ENCODE measurements at regions not wholly inside any gene's neighbourhood (a gene's known extent, or its start where the extent isn't known, plus 50 kb on each side); places are given as distances from the start of the nearest gene placed in this dataset.
A peak's percentile ranks its signal among the peaks of the same experiment; 100 is the strongest.

DNA sequence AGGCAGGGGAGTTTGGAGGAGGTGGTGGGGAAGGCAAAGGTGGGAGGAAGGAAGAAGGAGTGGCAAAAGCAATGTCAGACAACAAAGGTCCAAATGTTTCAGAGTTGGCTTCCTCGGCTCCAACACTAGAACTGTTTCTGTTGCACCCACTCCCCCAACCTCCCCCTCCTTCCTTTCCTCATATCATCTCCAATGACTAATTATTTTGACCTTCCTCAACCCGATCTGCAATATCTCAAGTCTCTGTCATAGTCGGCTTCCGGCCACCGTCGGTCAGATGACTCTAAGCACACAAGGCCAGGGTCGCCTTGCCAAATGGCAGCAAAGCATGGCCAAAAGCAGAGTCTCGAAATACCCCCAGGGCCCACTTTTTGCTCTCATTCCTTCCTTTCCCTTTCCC lies 637.0 kb upstream of the TBX3 start:
- Mint-ChIP-seq H3K27me3 (ENCODE audit: low read depth) (no peaks in the 10 kb centered on the region), H3K4me1 (peaks cover 68% of the 10 kb centered on the region), H3K9me3 (peaks cover 3% of the 10 kb centered on the region), H3K27ac (peak overlapping the region; percentile 97), H3K4me3 (peak overlapping the region; percentile 13), H3K36me3 (peaks cover 4% of the 10 kb centered on the region)
- DNase-seq (ENCODE audit: low spot score in 2 of 2, unreplicated experiment in 2 of 2) = no peak
- TF ChIP-seq, protein P1, sequence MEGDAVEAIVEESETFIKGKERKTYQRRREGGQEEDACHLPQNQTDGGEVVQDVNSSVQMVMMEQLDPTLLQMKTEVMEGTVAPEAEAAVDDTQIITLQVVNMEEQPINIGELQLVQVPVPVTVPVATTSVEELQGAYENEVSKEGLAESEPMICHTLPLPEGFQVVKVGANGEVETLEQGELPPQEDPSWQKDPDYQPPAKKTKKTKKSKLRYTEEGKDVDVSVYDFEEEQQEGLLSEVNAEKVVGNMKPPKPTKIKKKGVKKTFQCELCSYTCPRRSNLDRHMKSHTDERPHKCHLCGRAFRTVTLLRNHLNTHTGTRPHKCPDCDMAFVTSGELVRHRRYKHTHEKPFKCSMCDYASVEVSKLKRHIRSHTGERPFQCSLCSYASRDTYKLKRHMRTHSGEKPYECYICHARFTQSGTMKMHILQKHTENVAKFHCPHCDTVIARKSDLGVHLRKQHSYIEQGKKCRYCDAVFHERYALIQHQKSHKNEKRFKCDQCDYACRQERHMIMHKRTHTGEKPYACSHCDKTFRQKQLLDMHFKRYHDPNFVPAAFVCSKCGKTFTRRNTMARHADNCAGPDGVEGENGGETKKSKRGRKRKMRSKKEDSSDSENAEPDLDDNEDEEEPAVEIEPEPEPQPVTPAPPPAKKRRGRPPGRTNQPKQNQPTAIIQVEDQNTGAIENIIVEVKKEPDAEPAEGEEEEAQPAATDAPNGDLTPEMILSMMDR (IDR thresholded peaks at IDR 0.05; ENCODE audit: unreplicated experiment) = no peak

DNA sequence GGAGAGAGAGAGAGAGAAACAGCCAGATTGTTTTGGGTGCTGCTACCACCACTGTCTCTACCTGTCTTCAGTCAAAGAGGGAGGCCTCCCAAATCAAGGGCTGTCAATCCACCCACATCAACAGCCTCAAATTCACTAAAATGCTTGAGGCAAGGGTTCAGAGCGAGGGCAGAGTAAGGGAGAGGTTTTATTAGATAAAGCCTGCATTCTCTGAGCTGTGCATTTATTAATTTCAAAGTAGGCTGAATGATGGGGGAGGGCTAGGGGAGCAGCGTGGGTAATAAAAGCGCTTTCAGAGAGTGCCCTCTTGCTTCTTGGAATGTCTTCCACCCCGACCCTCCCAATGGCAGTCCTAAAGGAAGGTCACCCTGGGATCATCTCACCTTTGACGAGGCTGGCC lies 636.5 kb upstream of the TBX3 start:
- TF ChIP-seq, protein P1 (IDR thresholded peaks at IDR 0.05; ENCODE audit: unreplicated experiment) = no peak
- Mint-ChIP-seq H3K27ac (peak overlapping the region; percentile 97), H3K4me1 (peaks cover 64% of the 10 kb centered on the region), H3K27me3 (ENCODE audit: low read depth) (no peaks in the 10 kb centered on the region), H3K36me3 (peaks cover 5% of the 10 kb centered on the region), H3K4me3 (no peak overlapping the region), H3K9me3 (peaks cover 3% of the 10 kb centered on the region)
- no peak for DNase-seq (ENCODE audit: low spot score in 2 of 2, unreplicated experiment in 2 of 2)

DNA sequence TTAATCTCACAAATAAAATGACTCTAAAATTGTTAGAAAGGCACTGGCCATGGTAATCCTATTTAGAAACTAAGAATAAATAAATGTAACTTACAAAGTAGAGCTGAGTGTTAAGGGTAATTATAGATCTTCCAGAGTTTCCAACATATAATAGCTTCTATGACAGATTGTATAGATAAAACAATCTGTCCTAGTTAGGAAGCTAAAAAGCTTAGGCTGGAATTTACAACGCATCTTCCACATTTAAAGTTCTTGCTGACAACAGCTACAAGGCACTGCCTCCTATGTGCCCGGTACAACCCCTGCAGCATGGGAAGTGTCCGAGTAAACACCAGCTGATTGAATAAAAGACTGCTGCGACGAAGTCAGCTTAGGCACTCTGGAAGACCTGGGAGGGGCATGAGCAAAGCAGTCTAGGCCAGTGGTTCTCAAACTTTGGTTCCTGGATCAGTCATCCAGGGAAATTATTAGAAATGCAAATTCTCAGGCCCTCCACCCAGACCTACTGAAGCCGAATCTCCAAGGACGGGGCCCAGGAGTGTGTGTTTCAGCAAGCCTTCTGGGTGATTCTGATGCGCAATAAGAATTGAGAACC lies 635.6 kb upstream of the TBX3 start:
- DNase-seq (ENCODE audit: low spot score in 2 of 2, unreplicated experiment in 2 of 2) = no peak
- no peaks in the 10 kb centered on the region for H3K27me3 Mint-ChIP-seq (ENCODE audit: low read depth)
- peaks cover 58% of the 10 kb centered on the region for H3K4me1 Mint-ChIP-seq
- H3K27ac Mint-ChIP-seq = peak overlapping the region; percentile 97
- TF ChIP-seq, protein P1 (IDR thresholded peaks at IDR 0.05; ENCODE audit: unreplicated experiment) = no peak
- peaks cover 5% of the 10 kb centered on the region for H3K36me3 Mint-ChIP-seq
- H3K4me3 Mint-ChIP-seq = no peak overlapping the region
- H3K9me3 Mint-ChIP-seq = peaks cover 3% of the 10 kb centered on the region

DNA sequence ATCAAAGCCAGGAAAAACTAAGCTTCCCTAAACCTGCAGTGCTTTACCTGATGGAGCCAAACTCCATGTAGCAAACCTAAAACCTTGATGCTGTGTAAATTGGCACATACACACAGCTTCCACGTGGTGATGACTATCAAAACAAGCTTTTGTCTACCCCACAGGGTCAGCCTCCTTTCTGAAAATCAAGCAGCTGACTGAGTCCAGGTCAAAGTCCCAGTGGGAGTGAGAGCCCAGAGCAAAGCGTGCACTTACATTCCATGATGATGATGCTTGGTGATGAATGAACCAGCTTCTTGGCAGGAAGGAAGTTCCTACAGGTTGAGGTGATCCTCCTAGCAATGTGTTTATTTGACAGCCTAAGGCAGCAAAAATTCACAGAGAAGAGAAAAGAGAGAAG lies 630.0 kb upstream of the TBX3 start:
- H3K27me3 Mint-ChIP-seq (ENCODE audit: low read depth) = no peaks in the 10 kb centered on the region
- H3K4me1 Mint-ChIP-seq = peaks cover 36% of the 10 kb centered on the region
- H3K27ac Mint-ChIP-seq = peak overlapping the region; percentile 93
- no peak for DNase-seq (ENCODE audit: low spot score in 2 of 2, unreplicated experiment in 2 of 2)
- peaks cover 3% of the 10 kb centered on the region for H3K9me3 Mint-ChIP-seq
- peaks cover 8% of the 10 kb centered on the region for H3K36me3 Mint-ChIP-seq
- no peak overlapping the region for H3K4me3 Mint-ChIP-seq
- TF ChIP-seq, protein P1 (IDR thresholded peaks at IDR 0.05; ENCODE audit: unreplicated experiment) = no peak

DNA sequence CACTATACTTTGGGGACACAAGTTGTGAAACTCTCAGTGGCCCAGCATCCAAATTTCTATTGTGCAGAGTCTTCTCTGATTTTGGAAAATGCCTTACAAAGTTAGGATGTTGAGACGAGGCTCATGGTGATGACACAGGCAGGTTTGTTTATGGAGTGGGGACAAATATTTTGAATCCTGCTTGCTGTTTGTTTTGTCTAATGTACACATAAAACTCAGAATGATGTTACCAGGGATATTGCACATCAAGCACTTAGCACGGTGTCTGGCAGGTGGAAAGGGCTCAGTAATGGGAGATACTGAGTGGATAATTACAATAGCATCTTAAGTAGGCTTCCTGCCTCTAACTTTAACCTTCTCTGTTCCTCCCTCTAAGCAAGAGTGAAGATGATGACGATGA lies 628.9 kb upstream of the TBX3 start:
- peaks cover 3% of the 10 kb centered on the region for H3K9me3 Mint-ChIP-seq
- peaks cover 28% of the 10 kb centered on the region for H3K4me1 Mint-ChIP-seq
- peaks cover 8% of the 10 kb centered on the region for H3K36me3 Mint-ChIP-seq
- H3K4me3 Mint-ChIP-seq = no peak overlapping the region
- H3K27me3 Mint-ChIP-seq (ENCODE audit: low read depth) = no peaks in the 10 kb centered on the region
- DNase-seq (ENCODE audit: low spot score in 2 of 2, unreplicated experiment in 2 of 2) = no peak
- TF ChIP-seq, protein P1 (IDR thresholded peaks at IDR 0.05; ENCODE audit: unreplicated experiment) = no peak
- H3K27ac Mint-ChIP-seq = no peak overlapping the region

DNA sequence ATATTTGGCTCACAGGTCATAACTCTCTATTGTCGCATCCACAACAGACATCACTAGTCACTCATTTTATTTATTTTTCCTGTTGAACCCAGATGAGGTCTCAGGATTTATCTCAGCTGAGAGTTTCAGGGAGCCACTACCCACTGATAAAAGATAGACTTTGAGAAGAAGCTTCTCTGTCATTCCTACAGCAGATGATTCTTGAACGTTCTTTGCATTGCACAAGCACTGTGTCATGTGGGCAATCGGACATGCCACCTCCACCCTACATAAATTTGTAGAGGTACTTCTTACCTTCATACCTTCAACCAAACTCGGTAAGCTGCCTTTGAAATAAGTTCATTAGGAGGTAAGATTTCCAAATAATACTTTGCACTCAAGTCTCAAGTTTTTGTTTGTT lies 627.9 kb upstream of the TBX3 start:
- DNase-seq (ENCODE audit: low spot score in 2 of 2, unreplicated experiment in 2 of 2) = no peak
- H3K27ac Mint-ChIP-seq = peak overlapping the region; percentile 71
- TF ChIP-seq, protein P1 (IDR thresholded peaks at IDR 0.05; ENCODE audit: unreplicated experiment) = no peak
- no peaks in the 10 kb centered on the region for H3K27me3 Mint-ChIP-seq (ENCODE audit: low read depth)
- peaks cover 30% of the 10 kb centered on the region for H3K4me1 Mint-ChIP-seq
- H3K9me3 Mint-ChIP-seq = peaks cover 3% of the 10 kb centered on the region
- peaks cover 8% of the 10 kb centered on the region for H3K36me3 Mint-ChIP-seq
- no peak overlapping the region for H3K4me3 Mint-ChIP-seq
